Activated CD4-positive, alpha-beta T cell treated with anti-CD3 and anti-CD28 coated beads, Interleukin-2, amount 10 ng/mL, durations not matched to agents 7 days and 5 days (primary cell): ENCODE measurements at regions not wholly inside any gene's neighbourhood (a gene's known extent, or its start where the extent isn't known, plus 50 kb on each side); places are given as distances from the start of the nearest gene placed in this dataset.

ENCODE experiments used
- CTCF ChIA-PET: fragments of 350-600 bp; sonication (Branson Sonifier 250); formaldehyde crosslinking; loops from one replicate; lab custom pipeline; 2021; ENCODE audit warnings: antibody characterized with exemption; lab: Charles Lee
- POLR2A ChIA-PET: fragments of 350-600 bp; sonication (Branson Sonifier 250); formaldehyde crosslinking; loops from one replicate; lab custom pipeline; 2021; ENCODE audit warnings: antibody characterized with exemption; lab: Charles Lee
- DNase-seq: peaks from one replicate; pipeline ENCODE4 v3.0.0-alpha.2; 2020
- H3K27ac Mint-ChIP-seq: one replicate; pipeline ENCODE4 v1.8.0; 2021; ENCODE audit warnings: mild to moderate bottlenecking, moderate library complexity, mixed read lengths
- H3K27me3 Mint-ChIP-seq: one replicate; pipeline ENCODE4 v1.8.0; 2021; ENCODE audit warnings: mixed read lengths
- H3K36me3 Mint-ChIP-seq: one replicate; pipeline ENCODE4 v1.8.0; 2021; ENCODE audit warnings: low read depth, mixed read lengths
- H3K4me1 Mint-ChIP-seq: one replicate; pipeline ENCODE4 v1.8.0; 2021; ENCODE audit warnings: mixed read lengths
- H3K4me3 Mint-ChIP-seq: one replicate; pipeline ENCODE4 v1.8.0; 2021; ENCODE audit warnings: mild to moderate bottlenecking, moderate library complexity, mixed read lengths
- H3K9me3 Mint-ChIP-seq: one replicate; pipeline ENCODE4 v1.8.0; 2021; ENCODE audit warnings: mixed read lengths

DNA sequence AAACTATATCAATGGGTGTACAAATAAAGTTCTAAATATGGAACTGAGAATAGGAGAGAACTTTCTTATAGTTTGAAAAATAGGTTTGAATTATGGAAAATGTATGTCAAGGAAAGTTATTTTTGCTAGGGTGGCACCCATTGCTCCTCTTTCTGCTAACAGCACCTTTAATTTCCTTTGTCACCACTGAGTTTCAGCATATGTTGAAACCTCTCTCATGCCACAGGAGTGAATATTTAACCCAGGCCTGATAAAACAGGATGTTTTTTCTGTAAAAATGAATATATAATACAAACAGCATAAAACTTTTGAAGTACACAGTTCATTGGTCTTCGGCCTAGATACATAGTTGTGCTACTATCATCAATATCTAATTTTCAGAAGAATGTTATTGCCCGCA, 385.5 kb upstream of the ANO5 start:
- Mint-ChIP-seq H3K36me3 (no peaks in the 10 kb centered on the region), H3K27me3 (no peaks in the 10 kb centered on the region), H3K9me3 (peaks cover 10% of the 10 kb centered on the region), H3K27ac (no peak overlapping the region), H3K4me3 (no peak overlapping the region), H3K4me1 (no peaks in the 10 kb centered on the region)
- DNase-seq, result no peak
- ChIA-PET CTCF (no interaction called here), POLR2A (no interaction called here)

DNA sequence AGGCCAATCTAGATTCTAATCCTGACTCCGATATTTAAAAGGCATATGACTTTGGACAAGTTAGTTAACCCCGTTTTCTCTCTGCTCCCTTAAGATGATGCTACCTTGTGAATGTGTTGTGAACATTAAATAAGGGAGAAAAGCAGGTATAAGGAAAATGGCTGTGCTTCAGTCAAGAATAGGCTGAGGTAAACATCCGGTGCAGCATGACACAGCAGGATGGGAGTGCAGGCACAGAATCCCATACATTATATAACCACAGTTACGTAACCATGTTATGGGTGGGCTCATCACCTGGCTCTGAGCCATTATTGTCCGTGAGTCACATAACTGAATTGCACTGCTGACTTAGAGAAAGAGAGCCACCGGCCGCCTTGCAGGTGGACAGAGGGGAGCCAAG, 382.2 kb upstream of the ANO5 start:
- no peaks in the 10 kb centered on the region for H3K27me3 Mint-ChIP-seq
- H3K27ac Mint-ChIP-seq, result no peak overlapping the region
- no peaks in the 10 kb centered on the region for H3K4me1 Mint-ChIP-seq
- H3K9me3 Mint-ChIP-seq, result peaks cover 4% of the 10 kb centered on the region
- ChIA-PET POLR2A (no interaction called here), CTCF (no interaction called here)
- H3K36me3 Mint-ChIP-seq, result no peaks in the 10 kb centered on the region
- no peak for DNase-seq
- no peak overlapping the region for H3K4me3 Mint-ChIP-seq

DNA sequence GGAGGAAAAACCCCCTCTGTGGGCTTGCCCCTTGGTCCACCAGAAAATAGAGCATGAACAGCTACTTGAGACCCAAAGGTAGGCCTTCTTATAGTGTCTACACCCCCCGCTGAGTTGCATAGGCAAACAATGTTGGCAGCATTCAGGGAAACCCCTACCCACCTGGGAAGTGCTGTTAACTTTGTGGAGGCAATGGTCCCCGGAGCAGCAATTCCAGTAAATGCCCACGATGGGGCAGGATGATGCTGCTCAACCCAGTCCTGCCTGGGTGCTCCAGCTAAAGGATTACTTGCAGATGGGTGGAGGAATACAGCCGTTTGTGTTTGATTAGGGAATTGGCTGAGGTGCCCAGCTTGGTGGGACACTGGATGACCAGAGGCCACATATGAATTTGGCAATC, 381.3 kb upstream of the ANO5 start:
- no peaks in the 10 kb centered on the region for H3K27me3 Mint-ChIP-seq
- H3K27ac Mint-ChIP-seq, result no peak overlapping the region
- POLR2A ChIA-PET, result no interaction called here
- no peaks in the 10 kb centered on the region for H3K36me3 Mint-ChIP-seq
- H3K9me3 Mint-ChIP-seq, result peaks cover 3% of the 10 kb centered on the region
- CTCF ChIA-PET, result no interaction called here
- no peak for DNase-seq
- no peaks in the 10 kb centered on the region for H3K4me1 Mint-ChIP-seq
- no peak overlapping the region for H3K4me3 Mint-ChIP-seq

GRCh38 chr11:21814169-21814568, 378.7 kb upstream of the ANO5 start:
- H3K4me1 Mint-ChIP-seq, result no peaks in the 10 kb centered on the region
- no peak for DNase-seq

DNA sequence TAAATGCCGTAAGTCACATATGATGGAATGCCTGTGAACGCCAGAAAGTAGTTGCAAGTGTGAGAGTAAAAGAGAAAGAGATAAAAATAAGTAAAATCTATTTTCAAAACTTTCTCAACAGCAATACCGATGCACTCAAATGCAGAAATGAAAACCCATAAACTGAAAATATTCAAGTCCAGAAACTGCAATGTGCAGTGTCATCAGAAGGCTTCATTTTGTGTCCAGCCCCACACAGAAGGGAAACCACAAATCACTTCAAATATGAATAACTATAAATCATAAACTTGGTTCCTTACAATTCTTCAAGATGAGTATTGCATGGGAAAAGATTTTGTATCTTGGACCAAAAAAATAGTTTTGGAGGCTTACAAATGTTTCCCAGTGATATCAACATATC, 375.2 kb upstream of the ANO5 start:
- Mint-ChIP-seq H3K4me3 (no peak overlapping the region), H3K36me3 (no peaks in the 10 kb centered on the region), H3K27ac (no peak overlapping the region), H3K4me1 (no peaks in the 10 kb centered on the region), H3K9me3 (peaks cover 3% of the 10 kb centered on the region), H3K27me3 (no peaks in the 10 kb centered on the region)
- DNase-seq, result no peak
- ChIA-PET POLR2A (no interaction called here), CTCF (no interaction called here)

More at GRCh38 chr11:21814169-21814568, 378.7 kb upstream of the ANO5 start:
- ChIA-PET POLR2A (no interaction called here), CTCF (no interaction called here)
- Mint-ChIP-seq H3K27ac (no peak overlapping the region), H3K27me3 (no peaks in the 10 kb centered on the region), H3K4me3 (no peak overlapping the region), H3K36me3 (no peaks in the 10 kb centered on the region), H3K9me3 (peaks cover 3% of the 10 kb centered on the region)

- H3K9me3 Mint-ChIP-seq, result no peaks in the 10 kb centered on the region
- ChIA-PET POLR2A (no interaction called here), CTCF (no interaction called here)
- no peak overlapping the region for H3K4me3 Mint-ChIP-seq
- no peak overlapping the region for H3K27ac Mint-ChIP-seq
- DNase-seq, result no peak
- H3K27me3 Mint-ChIP-seq, result no peaks in the 10 kb centered on the region
- no peaks in the 10 kb centered on the region for H3K4me1 Mint-ChIP-seq
- no peaks in the 10 kb centered on the region for H3K36me3 Mint-ChIP-seq
Observed at GRCh38 chr11:21820176-21820575, 372.7 kb upstream of the ANO5 start.

DNA sequence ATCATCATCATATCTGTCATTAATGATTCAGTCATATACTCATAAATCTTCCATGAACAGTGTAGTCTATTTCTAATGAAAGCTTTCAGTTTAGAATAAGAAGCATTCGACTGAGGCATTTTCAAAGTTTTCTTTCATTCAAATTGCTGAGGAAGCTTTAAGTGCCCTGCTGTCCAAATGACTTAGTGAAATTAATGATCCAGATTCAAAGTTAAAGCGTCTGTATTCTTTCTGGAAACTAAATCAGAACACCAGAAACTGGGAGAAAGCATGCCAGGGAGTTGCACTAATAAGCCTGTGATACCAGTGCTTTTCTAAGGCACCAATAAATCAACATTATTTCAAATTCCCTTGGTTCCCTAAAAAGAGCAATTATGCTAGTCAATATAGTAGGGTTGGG, 367.8 kb upstream of the ANO5 start:
- no peak overlapping the region for H3K4me3 Mint-ChIP-seq
- no peaks in the 10 kb centered on the region for H3K9me3 Mint-ChIP-seq
- no peaks in the 10 kb centered on the region for H3K27me3 Mint-ChIP-seq
- POLR2A ChIA-PET, result no interaction called here
- DNase-seq, result no peak
- H3K27ac Mint-ChIP-seq, result no peak overlapping the region
- no peaks in the 10 kb centered on the region for H3K36me3 Mint-ChIP-seq
- H3K4me1 Mint-ChIP-seq, result no peaks in the 10 kb centered on the region
- CTCF ChIA-PET, result no interaction called here

DNA sequence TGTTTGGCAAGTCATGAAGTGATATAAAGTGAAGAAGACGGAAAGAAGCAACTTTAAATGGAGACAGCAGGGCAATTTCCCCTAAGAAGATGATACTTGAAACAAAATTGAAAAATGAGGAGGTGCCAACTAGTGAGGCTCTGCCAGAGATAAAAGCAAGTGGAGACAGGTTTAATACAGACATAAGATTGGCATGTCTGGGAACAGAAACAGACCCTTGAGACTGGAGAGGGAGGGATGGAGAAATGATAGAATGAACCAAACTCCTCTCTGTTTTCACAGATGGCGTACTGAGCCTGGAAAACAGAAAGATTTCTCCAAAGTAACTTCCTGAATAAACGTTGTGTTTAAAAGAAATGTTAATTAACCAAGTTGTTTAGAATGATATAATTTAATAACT, 354.5 kb upstream of the ANO5 start:
- Mint-ChIP-seq H3K9me3 (no peaks in the 10 kb centered on the region), H3K36me3 (no peaks in the 10 kb centered on the region), H3K27ac (no peak overlapping the region), H3K4me1 (no peaks in the 10 kb centered on the region), H3K4me3 (no peak overlapping the region), H3K27me3 (no peaks in the 10 kb centered on the region)
- POLR2A ChIA-PET, result no interaction called here
- no peak for DNase-seq
- CTCF ChIA-PET, result no interaction called here

DNA sequence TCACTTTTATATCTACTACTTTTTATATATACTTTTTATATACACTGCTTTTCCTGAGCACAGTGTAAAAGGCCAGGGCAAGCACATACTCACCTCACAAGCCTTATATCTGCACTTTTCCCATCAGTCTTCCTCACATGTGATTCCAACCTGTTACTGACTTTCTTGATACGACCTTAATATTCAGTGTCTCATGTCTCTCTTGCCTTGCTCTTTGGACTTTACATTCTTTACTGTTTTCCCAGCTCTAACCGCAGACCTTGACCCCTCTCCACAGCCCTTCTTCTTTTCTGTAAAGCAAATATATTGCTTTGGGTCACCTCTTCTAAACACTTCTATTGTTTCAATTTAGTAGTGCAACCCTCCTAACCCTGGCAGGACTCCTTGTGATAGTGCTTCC, 353.1 kb upstream of the ANO5 start:
- no peak for DNase-seq
- H3K27ac Mint-ChIP-seq, result no peak overlapping the region
- no peaks in the 10 kb centered on the region for H3K9me3 Mint-ChIP-seq
- CTCF ChIA-PET, result no interaction called here
- no peak overlapping the region for H3K4me3 Mint-ChIP-seq
- H3K27me3 Mint-ChIP-seq, result no peaks in the 10 kb centered on the region
- H3K36me3 Mint-ChIP-seq, result no peaks in the 10 kb centered on the region
- no peaks in the 10 kb centered on the region for H3K4me1 Mint-ChIP-seq
- POLR2A ChIA-PET, result no interaction called here

DNA sequence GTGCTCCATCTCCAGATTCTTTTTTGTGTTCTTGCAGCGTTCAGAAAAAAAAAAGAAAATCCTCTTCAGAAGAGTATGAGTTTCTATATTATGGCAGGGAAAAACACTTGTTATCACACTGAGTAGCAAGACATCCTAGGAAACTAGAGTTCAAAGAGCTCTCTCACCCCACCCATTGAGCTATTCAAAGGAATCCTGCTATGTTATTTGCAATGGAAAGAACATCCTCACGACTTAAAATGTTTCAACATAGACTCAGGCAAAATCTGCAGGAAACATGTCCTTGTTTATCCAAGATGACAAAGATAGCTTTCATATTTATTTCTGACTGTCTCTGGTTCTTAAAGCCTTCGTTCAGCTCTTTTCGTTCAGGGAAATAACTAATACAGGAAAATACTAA, 331.6 kb upstream of the ANO5 start:
- no peak overlapping the region for H3K4me3 Mint-ChIP-seq
- CTCF ChIA-PET, result interaction anchor here (0.6 to 0.7 kb wide), 2 partner anchors 14 to 327 kb away, joined by 3 read pairs; no protein-coding TSS in a partner anchor
- DNase-seq, result no peak
- no peaks in the 10 kb centered on the region for H3K4me1 Mint-ChIP-seq
- POLR2A ChIA-PET, result no interaction called here
- no peak overlapping the region for H3K27ac Mint-ChIP-seq
- no peaks in the 10 kb centered on the region for H3K36me3 Mint-ChIP-seq
- H3K27me3 Mint-ChIP-seq, result no peaks in the 10 kb centered on the region
- H3K9me3 Mint-ChIP-seq, result peaks cover 6% of the 10 kb centered on the region

GRCh38 chr11:21865541-21865940, 327.3 kb upstream of the ANO5 start:
- H3K4me3 Mint-ChIP-seq, result no peak overlapping the region
- CTCF ChIA-PET, result no interaction called here
- H3K27me3 Mint-ChIP-seq, result no peaks in the 10 kb centered on the region

DNA sequence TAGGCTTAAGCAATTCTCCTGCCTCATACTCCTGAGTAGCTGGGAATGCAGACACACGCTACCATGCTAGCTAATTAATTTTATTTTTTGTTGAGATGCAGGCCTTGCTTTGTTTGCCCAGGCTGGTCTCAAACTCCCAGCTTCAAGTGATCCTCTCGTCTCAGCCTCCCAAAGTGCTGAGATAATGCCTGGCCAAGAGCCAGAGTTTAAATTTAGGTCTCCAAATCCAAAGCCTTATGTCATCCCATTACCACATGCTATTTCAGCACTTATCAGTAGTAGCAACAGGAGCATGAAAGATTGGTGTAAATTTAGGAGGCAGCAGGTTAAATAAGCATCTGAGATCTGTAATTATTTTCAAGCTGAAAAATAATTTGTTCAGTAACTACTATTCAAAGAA, 326.1 kb upstream of the ANO5 start:
- H3K27me3 Mint-ChIP-seq, result no peaks in the 10 kb centered on the region
- H3K36me3 Mint-ChIP-seq, result no peaks in the 10 kb centered on the region
- POLR2A ChIA-PET, result no interaction called here
- H3K4me3 Mint-ChIP-seq, result no peak overlapping the region
- CTCF ChIA-PET, result no interaction called here
- H3K9me3 Mint-ChIP-seq, result no peaks in the 10 kb centered on the region
- H3K4me1 Mint-ChIP-seq, result no peaks in the 10 kb centered on the region
- no peak for DNase-seq
- H3K27ac Mint-ChIP-seq, result no peak overlapping the region

More at GRCh38 chr11:21865541-21865940, 327.3 kb upstream of the ANO5 start:
- no peaks in the 10 kb centered on the region for H3K9me3 Mint-ChIP-seq
- no peaks in the 10 kb centered on the region for H3K36me3 Mint-ChIP-seq
- H3K27ac Mint-ChIP-seq, result no peak overlapping the region
- POLR2A ChIA-PET, result no interaction called here
- DNase-seq, result no peak
- no peaks in the 10 kb centered on the region for H3K4me1 Mint-ChIP-seq

GRCh38 chr11:21877151-21877550, 315.7 kb upstream of the ANO5 start:
- POLR2A ChIA-PET, result no interaction called here
- no peaks in the 10 kb centered on the region for H3K4me1 Mint-ChIP-seq
- no peaks in the 10 kb centered on the region for H3K9me3 Mint-ChIP-seq
- H3K27me3 Mint-ChIP-seq, result no peaks in the 10 kb centered on the region
- CTCF ChIA-PET, result no interaction called here
- no peak overlapping the region for H3K4me3 Mint-ChIP-seq
- H3K27ac Mint-ChIP-seq, result no peak overlapping the region
- no peak for DNase-seq
- no peaks in the 10 kb centered on the region for H3K36me3 Mint-ChIP-seq

- Mint-ChIP-seq H3K27ac (no peak overlapping the region), H3K36me3 (no peaks in the 10 kb centered on the region), H3K4me1 (no peaks in the 10 kb centered on the region), H3K27me3 (no peaks in the 10 kb centered on the region), H3K4me3 (no peak overlapping the region), H3K9me3 (no peaks in the 10 kb centered on the region)
- DNase-seq, result no peak
- POLR2A ChIA-PET, result no interaction called here
- CTCF ChIA-PET, result no interaction called here
Observed at GRCh38 chr11:21883354-21883753, 309.5 kb upstream of the ANO5 start.
